K562 (cell line): ENCODE measurements at regions not wholly inside any gene's neighbourhood (a gene's known extent, or its start where the extent isn't known, plus 50 kb on each side); places are given as distances from the start of the nearest gene placed in this dataset.
A peak's percentile ranks its signal among the peaks of the same experiment; 100 is the strongest.

Source experiments
- ATF7 ChIP-seq: fragments of 450-650 bp; IDR thresholded peaks from 2 replicates; pipeline ENCODE4 v1.7.1; 2014; ENCODE audit warnings: mild to moderate bottlenecking, moderate library complexity
- CAMTA2 ChIP-seq: fragments of 250-450 bp; sonication (Bioruptor Pico); conservative IDR thresholded peaks from 2 replicates; pipeline ENCODE4 v1.5.1; 2022
- CREM ChIP-seq: IDR thresholded peaks from 2 replicates; pipeline ENCODE4 v1.6.1; 2014; ENCODE audit warnings: antibody characterized with exemption, low read depth
- GTF2F1 ChIP-seq: IDR thresholded peaks from 2 replicates; pipeline ENCODE4 v1.6.1; 2011; ENCODE audit warnings: low read depth, low read length, improper control_type of control experiment
- NFATC3 ChIP-seq: fragments of 450-650 bp; IDR thresholded peaks from 2 replicates; pipeline ENCODE4 v1.6.1; 2017; ENCODE audit warnings: mild to moderate bottlenecking
- NONO ChIP-seq, 2 experiments: fragments of 200-400 bp in 1 of 2; fragments of 450-650 bp in 1 of 2; formaldehyde crosslinking in 1 of 2; IDR thresholded peaks; 2 replicates each; pipeline ENCODE4 v1.6.1; 2017; ENCODE audit warnings: low read depth in 2 of 2, mild to moderate bottlenecking in 2 of 2, moderate library complexity in 2 of 2, low read length in 1 of 2
- RAD21 ChIP-seq, 2 experiments: fragments of 250-450 bp in 1 of 2; fragments of 450-650 bp in 1 of 2; sonication (Bioruptor Pico) in 1 of 2; formaldehyde crosslinking in 1 of 2; IDR thresholded peaks in 1 of 2; conservative IDR thresholded peaks in 1 of 2; 2 replicates each; pipeline versions ENCODE4 v1.4.0 to v1.8.0; 2020 to 2022; ENCODE audit warnings: mild to moderate bottlenecking in 2 of 2, moderate library complexity in 1 of 2
- RCOR1 ChIP-seq, 2 experiments: IDR thresholded peaks; 2 replicates each; pipeline ENCODE4 v1.6.1; 2012; ENCODE audit warnings: low read depth in 2 of 2, low read length in 2 of 2, borderline replicate concordance in 1 of 2, improper control_type of control experiment in 1 of 2
- SP1 ChIP-seq: sonication (generic); formaldehyde crosslinking; IDR thresholded peaks from 2 replicates; pipeline ENCODE4 v1.8.1; 2022; ENCODE audit warnings: mild to moderate bottlenecking, missing genetic modification reagents
- TOE1 ChIP-seq, 2 experiments: fragments of 450-650 bp in 1 of 2; sonication (generic) in 1 of 2; formaldehyde crosslinking in 1 of 2; IDR thresholded peaks; 2 replicates each; pipeline versions ENCODE4 v1.7.1 to v1.8.0; 2016 to 2022; ENCODE audit warnings: borderline replicate concordance in 2 of 2, mild to moderate bottlenecking in 2 of 2, antibody characterized with exemption in 1 of 2, inconsistent platforms in 1 of 2, low read depth in 1 of 2, missing genetic modification reagents in 1 of 2, moderate library complexity in 1 of 2
- USF2 ChIP-seq: sonication (generic); formaldehyde crosslinking; IDR thresholded peaks from 2 replicates; pipeline ENCODE4 v1.5.0; 2020; ENCODE audit warnings: missing genetic modification reagents
- ZNF583 ChIP-seq: fragments of 250-450 bp; sonication (Bioruptor Pico); IDR thresholded peaks from 2 replicates; pipeline ENCODE4 v1.4.0; 2020
- ZNF592 ChIP-seq: fragments of 450-650 bp; IDR thresholded peaks from 2 replicates; pipeline ENCODE4 v1.6.1; 2017; ENCODE audit warnings: antibody characterized with exemption, mild to moderate bottlenecking
- TF ChIP-seq, protein P1 (sequence below): fragments of 450-650 bp; conservative IDR thresholded peaks from 2 replicates; pipeline ENCODE4 v1.6.1; 2016; ENCODE audit warnings: missing genetic modification characterization, low read depth, mild to moderate bottlenecking, control low read depth, missing compliant biosample characterization
- TF ChIP-seq, protein P2 (sequence below): sonication (generic); formaldehyde crosslinking; IDR thresholded peaks from 2 replicates; pipeline ENCODE4 v1.8.1; 2023; ENCODE audit warnings: mild to moderate bottlenecking, missing genetic modification reagents
- TF ChIP-seq, protein P3 (sequence below), 2 experiments: fragments of 250-450 bp in 1 of 2; fragments of 450-650 bp in 1 of 2; sonication (Bioruptor Pico) in 1 of 2; IDR thresholded peaks; 2 replicates each; pipeline versions ENCODE4 v1.6.1 to v1.8.0; 2016 to 2021; ENCODE audit warnings: mild to moderate bottlenecking in 2 of 2, moderate library complexity in 2 of 2, missing compliant biosample characterization in 1 of 2, missing genetic modification characterization in 1 of 2

DNA sequence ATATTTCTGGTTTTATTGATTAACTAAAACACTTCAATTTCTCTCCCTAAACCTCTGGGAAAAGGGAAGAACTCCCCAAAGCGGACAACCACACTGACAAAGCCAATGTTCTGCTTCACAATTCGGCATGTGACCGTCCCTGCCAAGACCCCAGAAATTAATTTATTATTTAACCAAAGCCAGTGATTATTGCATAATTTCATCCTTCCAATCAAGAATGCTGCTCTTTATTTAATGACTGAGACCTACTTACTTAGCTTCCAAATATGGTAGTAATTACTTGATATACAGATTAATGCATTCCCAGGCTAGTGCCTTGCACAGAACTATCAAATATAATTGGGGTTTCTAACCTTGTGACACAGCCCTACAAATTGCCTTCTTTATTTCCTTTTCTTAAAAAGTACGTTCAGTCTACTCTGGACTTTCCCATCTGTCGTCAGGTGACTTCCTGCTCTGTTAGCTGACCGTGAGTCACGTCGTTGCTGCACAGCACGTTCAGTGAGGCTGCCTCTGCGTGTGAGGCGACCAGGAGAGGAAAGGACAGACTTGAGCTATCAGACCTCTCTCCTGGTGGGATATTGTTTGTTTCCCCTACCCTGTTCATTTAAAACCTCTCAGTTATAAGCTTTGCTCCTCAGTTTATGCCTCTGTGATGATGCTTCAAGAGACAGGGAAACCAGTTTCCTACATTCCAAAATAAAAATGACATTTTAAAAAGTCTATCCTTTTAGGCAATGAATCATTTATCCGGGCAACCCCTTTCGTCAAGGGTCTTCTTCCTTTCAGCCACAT, 55.7 kb upstream of the TNFAIP3 start (continued):
- TF ChIP-seq TOE1 (IDR thresholded peaks at IDR 0.05; ENCODE audit: borderline replicate concordance): peak; percentile 84; the same call in 1 of the 2 replicates
- TF ChIP-seq TOE1 (CRISPR knock-in tag; IDR thresholded peaks at IDR 0.05; ENCODE audit: borderline replicate concordance, low read depth): no peak
- peak in 1 of 2 experiments; percentile 3; a peak in 1 of 4 replicates for TF ChIP-seq RAD21 (CRISPR knock-in tag; conservative IDR thresholded peaks at IDR 0.05 in 1 of 2, IDR thresholded peaks at IDR 0.05 in 1 of 2)
- TF ChIP-seq ZNF583: 0 out of 2 replicates have a peak, but pooled peaks have one; percentile 26
- TF ChIP-seq NFATC3: no peak
- TF ChIP-seq USF2 (CRISPR knock-in tag): peak; percentile 71
- peak; percentile 55; the same call in 1 of the 2 replicates for TF ChIP-seq SP1 (CRISPR knock-in tag)
- TF ChIP-seq CREM: peak; percentile 90
- TF ChIP-seq CAMTA2 (CRISPR knock-in tag): no peak
- TF ChIP-seq, protein P1, sequence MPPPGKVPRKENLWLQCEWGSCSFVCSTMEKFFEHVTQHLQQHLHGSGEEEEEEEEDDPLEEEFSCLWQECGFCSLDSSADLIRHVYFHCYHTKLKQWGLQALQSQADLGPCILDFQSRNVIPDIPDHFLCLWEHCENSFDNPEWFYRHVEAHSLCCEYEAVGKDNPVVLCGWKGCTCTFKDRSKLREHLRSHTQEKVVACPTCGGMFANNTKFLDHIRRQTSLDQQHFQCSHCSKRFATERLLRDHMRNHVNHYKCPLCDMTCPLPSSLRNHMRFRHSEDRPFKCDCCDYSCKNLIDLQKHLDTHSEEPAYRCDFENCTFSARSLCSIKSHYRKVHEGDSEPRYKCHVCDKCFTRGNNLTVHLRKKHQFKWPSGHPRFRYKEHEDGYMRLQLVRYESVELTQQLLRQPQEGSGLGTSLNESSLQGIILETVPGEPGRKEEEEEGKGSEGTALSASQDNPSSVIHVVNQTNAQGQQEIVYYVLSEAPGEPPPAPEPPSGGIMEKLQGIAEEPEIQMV (tag): 0 out of 2 replicates have a peak, but pooled peaks have one; percentile 29
- TF ChIP-seq, protein P2, sequence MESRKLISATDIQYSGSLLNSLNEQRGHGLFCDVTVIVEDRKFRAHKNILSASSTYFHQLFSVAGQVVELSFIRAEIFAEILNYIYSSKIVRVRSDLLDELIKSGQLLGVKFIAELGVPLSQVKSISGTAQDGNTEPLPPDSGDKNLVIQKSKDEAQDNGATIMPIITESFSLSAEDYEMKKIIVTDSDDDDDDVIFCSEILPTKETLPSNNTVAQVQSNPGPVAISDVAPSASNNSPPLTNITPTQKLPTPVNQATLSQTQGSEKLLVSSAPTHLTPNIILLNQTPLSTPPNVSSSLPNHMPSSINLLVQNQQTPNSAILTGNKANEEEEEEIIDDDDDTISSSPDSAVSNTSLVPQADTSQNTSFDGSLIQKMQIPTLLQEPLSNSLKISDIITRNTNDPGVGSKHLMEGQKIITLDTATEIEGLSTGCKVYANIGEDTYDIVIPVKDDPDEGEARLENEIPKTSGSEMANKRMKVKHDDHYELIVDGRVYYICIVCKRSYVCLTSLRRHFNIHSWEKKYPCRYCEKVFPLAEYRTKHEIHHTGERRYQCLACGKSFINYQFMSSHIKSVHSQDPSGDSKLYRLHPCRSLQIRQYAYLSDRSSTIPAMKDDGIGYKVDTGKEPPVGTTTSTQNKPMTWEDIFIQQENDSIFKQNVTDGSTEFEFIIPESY (CRISPR knock-in tag): peak; percentile 19; the same call in 1 of the 2 replicates
- TF ChIP-seq, protein P3, sequence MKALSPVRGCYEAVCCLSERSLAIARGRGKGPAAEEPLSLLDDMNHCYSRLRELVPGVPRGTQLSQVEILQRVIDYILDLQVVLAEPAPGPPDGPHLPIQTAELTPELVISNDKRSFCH (CRISPR knock-in tag; IDR thresholded peaks at IDR 0.05): no peak
- TF ChIP-seq, protein P3 (tag; IDR thresholded peaks at IDR 0.05): peak; percentile 54; the same call in 1 of the 2 replicates
- no peak for TF ChIP-seq GTF2F1
- TF ChIP-seq ATF7: peak; percentile 67
- TF ChIP-seq NONO (IDR thresholded peaks at IDR 0.05; ENCODE audit: low read depth in 2 of 2, low read length in 1 of 2): peak in 1 of 2 experiments; percentile 11; a peak in 1 of 4 replicates
- TF ChIP-seq ZNF592: peak; percentile 93
- peak in 1 of 2 experiments; percentile 70; a peak in 2 of 4 replicates for TF ChIP-seq RCOR1 (IDR thresholded peaks at IDR 0.05; ENCODE audit: borderline replicate concordance in 1 of 2, low read depth in 2 of 2, low read length in 2 of 2)
